ENCODE measurements at regions not wholly inside any gene's neighbourhood (a gene's known extent, or its start where the extent isn't known, plus 50 kb on each side); places are given as distances from the start of the nearest gene placed in this dataset.

GRCh38 chr2:223529696-223530095, 72.5 kb downstream of the SCG2 start:
- no peak for FAIRE-seq

GRCh38 chr2:223530811-223531210, 71.3 kb downstream of the SCG2 start:
- FAIRE-seq, result no peak

GRCh38 chr2:223532161-223532560, 70.0 kb downstream of the SCG2 start:
- no peak for FAIRE-seq

- FAIRE-seq, result no peak
Measured at GRCh38 chr2:223532712-223533111, 69.4 kb downstream of the SCG2 start.

GRCh38 chr2:223536546-223536945, 65.6 kb downstream of the SCG2 start:
- no peak for FAIRE-seq

DNA sequence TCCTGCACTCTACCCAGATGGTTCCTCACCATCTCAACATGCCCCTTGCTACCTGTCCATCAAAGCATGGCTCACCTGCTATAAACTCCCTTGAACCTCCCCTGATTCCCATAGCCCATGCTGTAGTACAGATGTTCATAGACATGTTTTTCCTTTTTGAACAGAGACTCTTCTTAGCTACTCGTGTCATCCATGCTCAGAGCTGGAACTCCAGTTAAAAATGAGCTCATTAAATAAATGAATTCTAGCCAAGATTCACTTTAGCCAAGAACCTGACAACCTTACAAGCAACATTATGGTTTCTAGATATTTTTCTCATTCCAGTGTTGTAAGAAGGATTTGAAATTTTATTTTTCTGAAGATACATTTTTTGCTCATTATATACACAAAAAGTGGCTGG, 65.0 kb downstream of the SCG2 start:
- no peak for FAIRE-seq

DNA sequence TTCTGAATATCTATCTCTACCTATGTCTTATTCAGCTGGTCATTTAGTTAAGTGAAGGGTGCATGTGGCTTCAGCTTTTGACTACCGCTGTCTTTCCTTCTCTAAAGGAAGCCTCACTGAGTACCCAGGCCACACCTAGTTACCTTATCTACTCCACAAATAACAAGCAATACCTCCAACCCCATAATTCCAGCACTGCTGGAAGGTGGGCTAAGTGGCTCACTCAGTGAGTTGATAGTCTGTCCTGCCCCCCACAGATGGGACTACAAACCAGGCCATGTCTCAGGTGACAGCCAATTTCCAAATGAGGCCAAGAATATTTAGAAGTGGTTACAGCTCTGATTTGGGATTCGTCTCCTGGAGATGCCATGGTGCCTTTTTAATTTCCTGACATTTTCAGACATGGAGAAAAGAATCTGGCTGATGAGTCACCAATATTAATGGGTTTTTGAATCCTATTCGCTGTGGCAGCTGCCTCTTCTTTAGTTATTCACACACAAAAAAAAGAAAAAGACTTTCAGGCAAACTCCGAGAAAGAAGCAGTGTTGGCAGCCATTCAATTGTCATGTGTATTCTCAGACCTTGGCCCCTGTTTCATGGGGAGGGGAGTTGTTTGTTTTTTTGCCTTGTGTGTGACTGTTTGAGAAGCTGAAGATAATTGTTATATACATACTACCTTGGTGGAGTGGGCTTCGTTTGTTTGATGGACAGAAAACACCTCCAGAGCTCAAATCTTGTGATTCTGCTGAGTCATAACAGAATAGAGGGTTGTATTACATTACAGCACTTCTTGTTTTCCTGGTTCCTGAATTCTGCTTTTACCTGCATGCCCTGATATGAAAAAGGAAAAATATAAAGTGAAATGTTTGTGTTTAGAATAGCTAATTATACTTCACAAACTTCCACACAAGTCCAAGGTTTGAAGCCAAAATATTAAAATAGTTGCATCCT, 64.2 kb downstream of the SCG2 start:
- no peak for FAIRE-seq

DNA sequence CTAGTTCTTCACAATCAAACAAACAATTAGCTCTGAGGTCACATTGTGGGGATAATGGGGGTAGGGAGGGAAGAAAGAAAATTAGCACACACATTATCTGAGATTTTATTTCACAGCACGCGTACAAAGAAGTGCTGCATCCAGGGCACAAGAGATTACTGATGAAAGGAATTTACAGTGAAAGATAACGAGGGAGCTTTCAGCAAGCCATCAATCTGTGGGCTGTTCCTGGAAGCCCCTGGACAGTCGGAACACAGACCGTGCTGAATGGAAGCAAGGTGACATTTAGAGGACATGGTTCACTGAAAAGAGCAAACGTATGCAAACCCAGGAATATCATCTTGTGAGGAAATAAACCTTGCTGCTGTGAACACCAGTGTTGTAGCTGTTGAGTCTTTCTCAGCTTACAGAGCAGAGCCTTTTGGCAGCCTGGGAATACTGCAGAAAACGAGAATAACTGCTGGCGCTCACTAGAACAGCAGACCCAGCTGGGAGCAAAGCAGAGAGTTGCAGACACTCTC, 63.2 kb downstream of the SCG2 start:
- no peak for FAIRE-seq

- no peak for FAIRE-seq
Measured at GRCh38 chr2:223541546-223541945, 60.6 kb downstream of the SCG2 start.

- no peak for FAIRE-seq
Measured at GRCh38 chr2:223542501-223542900, 59.7 kb downstream of the SCG2 start.

DNA sequence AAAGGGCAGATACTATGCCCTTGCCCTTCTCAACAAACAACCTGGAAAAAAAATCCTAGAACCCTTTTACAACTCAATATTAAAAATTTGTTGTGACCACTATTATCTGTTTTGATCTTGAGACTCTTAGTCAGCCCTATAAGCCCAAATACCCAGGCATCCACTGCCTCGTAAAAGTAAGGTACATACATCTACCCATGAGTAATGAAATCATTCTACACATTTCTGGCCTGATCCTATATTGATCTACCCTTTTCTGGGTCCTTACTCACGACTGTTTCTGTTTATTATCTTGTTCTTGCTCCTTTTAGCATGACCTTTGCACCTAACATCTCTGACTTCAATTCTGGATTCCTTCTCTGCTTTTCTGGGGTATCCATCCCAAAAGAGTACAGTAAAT, 56.8 kb downstream of the SCG2 start:
- no peak for FAIRE-seq

DNA sequence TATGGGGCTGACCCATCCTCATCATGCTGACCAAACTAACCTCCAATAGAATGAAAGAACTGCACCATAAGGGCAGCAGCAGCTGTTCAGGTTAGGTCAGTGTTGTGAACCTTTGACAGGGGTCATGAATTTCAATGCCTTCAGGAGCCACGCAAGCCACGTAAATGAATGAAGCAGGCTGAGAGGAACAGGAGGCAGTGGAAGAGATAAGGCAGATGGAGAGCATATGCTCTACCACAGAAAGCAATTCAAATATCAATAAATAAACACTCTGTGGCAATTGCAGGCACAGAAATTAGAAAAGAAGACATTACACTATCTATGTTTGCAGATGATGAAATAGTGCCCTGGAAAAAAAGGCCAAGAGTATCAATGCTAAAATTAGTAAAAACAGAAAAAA, 56.3 kb downstream of the SCG2 start:
- no peak for FAIRE-seq

All from endometrium (tissue), 2 donors.